ENCODE measurements at regions not wholly inside any gene's neighbourhood (a gene's known extent, or its start where the extent isn't known, plus 50 kb on each side); places are given as distances from the start of the nearest gene placed in this dataset.
"Not testable (repeated sequence)": the region's sequence is repeated elsewhere in the genome, so short reads cannot be mapped to it uniquely, and the experiment has no call there.

DNA sequence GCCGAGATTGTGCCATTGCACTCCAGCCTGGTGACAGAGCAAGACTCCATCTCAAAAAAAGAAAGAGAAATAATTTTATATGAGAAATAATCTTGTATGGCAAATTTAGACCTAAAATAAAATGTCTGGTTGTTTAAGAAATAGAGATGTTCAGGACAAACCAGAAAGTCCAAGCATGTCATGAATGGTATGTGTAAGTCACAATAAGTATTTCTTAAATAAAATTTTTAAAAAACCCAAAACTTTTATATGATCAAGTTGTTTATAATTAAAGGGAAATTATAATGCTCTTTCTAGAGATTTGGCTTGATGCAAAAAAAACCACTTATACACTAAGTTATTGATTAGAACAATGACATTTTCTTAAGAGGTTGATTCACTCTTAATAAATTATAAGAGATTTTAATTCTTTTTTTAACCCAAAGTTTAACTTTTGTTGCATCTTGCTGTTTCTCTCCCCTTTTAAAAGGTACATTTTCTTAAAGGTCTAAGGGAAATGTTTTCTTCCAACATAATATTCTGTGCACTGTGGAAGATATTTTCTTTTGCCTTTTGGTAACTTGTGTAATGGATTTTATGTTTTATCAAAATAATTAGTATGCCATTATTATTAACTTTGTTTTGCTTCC is 105.7 kb downstream of the RTP4 start:
- no peak for DNase-seq

DNA sequence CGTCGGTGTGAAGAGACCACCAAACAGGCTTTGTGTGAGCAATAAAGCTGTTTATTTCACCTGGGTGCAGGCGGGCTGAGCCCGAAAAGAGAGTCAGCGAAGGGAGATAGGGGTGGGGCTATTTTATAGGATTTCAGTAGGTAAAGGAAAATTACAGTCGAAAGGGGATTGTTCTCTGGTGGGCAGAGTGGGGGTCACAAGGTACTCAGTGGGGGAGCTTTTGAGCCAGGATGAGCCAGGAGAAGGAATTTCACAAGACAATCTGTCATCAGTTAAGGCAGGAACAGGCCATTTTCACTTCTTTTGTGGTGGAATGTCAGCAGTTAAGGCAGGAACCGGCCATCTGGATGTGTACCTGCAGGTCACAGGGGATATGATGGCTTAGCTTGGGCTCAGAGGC is 98.1 kb downstream of the RTP4 start:
- DNase-seq, result not testable (repeated sequence)

DNA sequence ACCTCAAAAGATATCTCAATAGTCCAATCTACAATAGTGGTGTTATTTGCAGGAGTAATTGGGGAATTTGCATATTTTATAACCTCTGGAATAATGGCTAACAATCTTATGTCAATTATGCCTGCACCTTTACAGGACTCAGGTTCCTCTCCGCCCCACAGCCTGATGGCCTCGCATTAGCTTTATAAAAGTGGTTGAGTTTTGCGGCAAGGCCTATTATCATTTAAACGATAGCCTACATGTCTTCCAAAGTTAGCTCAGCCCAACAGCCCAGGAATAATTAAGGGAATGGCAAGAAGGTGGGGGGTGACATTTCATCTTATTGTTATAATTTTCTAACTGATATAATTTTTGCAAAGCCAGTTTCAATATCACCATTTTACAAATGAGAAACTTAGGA is 97.3 kb downstream of the RTP4 start:
- DNase-seq, result no peak

DNA sequence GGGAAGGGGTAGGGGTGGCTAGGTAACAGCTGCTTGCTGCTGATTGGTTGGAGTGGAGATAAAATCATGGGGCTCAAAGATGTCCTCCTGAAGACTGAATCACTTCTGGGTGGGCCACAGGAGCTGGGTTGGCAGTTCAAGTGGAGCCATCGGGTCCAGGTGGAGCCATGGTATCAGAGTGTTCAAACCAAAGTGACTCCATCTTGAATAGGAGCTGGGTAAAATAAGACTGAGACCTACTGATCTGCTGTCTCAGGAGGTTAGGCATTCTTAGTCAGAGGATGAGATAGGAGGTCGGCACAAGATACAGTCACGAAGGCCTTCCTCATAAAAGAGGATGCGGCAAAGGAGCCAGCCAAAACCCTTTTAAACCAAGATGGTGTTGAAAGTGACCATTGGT is 96.5 kb downstream of the RTP4 start:
- DNase-seq, result no peak

DNA sequence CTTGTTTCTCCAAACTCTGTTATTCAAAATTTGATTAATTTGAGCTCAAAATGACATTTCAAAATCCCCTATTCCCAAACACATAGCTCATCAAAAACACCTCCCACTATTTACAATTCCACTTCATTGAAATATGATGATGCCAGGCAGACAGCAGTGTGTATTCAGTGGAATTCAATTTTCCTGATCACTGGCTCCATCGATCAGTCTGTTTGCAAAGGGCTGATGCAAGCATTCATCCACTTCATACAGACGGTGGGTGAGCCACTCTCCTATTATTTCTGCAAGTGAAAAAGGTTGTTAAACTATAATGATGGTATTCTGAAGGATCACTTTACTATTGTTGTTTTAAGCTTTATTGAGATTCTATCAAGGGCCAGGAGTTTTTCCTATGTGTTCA is 90.7 kb downstream of the RTP4 start:
- DNase-seq, result no peak

DNA sequence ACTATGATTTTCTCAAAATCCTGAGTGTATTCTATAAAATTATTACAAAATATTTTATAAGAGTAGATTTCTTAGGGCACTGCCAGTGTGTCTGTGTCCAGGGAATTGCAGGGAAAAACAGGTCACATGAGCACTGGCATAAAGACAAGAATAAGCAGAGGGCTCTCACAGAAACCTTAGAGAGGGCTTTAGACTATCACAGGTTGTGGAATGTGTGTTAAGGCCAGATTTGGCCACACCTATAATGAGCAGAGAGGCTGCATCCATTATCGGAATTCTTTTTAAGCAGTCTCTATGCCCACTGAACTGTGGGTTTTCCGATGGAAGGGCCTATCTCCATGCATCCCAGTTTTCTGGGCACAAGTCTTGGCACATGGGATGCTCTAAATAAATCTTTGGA is 90.2 kb downstream of the RTP4 start:
- DNase-seq, result no peak

DNA sequence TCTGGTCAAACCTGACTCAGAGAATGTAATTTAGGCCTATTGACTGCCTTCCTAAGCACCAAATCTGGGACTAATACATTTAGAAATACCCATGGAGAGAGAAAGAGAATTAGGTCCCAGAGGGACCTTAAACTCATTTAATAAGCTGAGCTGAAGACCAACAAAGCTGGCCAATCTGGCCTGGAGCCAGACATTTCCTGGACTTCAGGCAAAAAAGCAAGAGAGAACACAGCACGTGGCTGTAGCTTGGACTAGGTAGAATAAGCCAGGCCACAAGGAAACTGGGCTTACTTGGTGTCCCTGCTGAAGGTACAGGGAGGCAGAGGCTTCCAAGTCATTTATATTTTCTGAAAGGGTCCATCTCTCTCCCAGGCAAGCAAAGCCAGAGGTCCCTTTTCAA is 88.1 kb downstream of the RTP4 start:
- peak; percentile 50 for DNase-seq

DNA sequence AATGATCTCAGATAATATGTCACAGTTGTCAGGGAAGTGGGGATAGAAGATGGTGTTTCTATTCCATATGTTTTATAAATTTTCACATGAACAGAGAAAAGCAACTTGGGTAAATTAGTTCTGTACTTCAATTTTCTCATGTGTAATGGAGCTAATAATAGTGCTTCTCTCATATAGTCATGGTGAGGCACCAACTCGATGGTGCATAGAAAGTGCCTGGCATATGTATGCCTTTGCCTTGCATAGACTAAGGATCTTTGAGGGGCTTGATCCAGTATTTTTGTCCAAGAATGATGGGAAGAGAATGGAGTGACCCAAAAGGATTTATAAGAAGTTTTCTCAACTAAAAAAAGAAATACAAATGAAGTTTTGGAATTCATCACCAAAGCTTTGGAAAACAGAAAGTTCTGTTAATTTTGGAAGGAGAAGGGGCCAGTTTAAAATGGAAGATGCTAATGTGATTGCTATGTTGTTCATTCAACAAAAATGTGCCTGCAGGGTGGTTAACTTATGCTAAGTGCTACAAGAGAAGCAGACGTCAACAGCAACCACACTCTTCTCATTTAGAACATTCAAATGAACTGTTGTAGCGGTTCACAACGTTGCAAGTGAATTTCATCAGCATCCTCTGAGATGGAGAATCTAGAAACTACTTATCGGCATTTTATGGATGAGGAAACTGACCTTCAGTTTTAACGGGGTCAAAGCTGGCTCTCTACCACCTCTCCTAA is 86.1 kb downstream of the RTP4 start:
- DNase-seq, result no peak

DNA sequence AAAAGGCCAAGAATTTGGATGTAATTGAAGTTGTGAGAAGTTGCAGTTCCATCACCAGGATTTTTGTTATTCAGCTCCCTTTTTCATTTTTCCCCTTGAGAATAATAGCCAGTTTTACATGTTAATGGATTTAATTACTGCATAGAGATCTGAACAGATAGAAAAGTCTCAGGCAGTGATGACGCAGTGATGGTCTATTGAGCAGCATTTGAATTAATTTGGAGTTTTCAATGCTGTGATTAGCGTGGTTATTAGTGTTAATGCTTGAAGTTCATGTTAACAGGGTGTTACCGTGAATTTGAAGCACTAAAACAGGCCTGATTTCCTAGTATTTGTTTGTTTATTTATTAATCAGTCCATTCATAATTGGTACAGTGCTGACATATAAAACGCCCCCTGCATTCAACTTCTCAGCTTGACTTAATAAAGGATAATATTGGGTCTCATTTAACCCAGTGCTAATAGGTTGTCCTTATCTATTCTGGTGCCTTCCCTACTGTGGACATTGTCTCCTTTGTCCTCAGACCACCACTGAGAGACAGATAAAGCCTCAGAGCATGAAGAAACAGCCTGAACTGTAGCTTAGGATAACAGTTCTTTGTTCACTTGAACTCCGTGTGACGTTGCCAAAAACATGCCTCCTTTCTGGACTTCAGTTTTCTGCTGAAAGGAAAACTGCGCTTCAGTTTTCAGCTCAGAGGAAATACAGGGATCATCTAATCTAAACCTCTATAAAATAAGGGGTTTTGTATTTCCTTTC is 82.4 kb downstream of the RTP4 start:
- DNase-seq, result no peak

DNA sequence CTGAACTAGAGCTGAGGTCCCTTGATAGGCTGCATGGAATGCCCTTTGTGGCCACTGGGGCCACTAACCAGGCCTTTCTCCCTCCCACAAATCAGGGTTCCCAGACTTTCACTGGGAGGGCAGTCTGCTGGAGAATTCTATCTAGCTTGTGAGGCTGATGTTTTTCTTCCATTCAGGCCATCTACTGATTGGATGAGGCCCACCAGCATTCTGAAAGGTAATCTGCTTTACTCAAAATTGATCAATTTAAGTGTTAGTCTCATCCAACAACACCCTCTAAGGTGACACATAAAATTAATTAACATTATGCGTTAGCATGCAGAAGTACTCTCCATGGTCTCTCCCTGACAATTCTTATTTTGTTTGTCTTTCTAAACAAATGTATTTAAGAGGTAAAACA is 80.5 kb downstream of the RTP4 start:
- DNase-seq, result no peak

DNA sequence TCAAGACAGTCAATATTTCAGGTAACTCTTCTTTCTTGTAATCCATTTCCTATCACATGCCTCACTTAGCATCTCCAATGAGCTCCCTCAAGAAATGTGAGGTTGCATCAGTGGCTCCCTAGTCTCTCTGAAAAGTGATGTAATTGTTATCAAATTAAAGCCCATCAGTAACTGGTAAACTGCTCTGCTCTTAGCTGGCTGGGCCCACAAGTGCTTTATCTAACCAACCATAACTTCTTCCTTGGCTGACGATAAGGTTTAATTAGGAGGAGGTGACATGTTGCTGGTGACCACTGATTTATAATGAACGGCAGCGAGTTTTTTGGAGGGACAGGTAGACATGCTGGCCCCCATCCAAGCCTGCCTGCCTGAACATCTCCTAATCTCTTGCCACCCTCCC is 79.6 kb downstream of the RTP4 start:
- DNase-seq, result no peak

DNA sequence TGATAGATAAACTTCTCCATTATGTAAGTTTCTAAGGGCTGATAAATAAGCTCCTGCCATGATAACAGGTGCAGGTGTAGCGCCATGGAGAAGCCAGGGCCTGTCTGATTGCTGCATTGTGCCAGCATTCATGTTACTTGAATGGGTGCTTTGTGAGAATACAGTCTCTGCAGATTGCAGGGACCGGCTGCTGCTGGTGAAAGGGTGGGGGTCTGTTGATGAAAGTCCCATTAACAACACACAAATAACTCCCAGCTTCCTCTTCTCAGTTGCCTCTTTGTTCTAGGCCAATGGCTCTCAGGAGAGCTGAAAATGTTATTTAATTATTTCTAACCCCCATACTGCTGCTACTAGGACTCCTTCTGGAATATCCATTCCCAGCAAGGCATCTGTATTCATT is 77.2 kb downstream of the RTP4 start:
- no peak for DNase-seq

DNA sequence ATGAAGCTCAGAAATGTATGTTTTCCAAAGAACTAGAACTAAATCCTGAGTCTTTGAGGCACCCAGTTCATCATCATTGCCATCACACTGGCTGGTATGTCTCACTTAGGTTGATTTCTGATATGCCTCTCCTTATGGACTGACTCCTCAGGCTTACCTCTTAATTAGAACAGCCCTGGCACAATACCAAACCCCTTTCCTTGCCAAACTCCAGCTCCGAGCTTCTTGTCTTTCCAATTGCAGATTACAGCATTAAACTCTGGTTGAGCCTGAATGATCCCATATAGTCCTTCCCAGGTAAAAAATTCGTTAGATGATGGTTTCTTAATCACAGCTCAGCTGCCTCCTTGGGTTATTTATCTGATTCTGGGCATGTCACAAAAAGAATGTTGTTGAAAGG is 66.3 kb downstream of the RTP4 start:
- DNase-seq, result no peak

DNA sequence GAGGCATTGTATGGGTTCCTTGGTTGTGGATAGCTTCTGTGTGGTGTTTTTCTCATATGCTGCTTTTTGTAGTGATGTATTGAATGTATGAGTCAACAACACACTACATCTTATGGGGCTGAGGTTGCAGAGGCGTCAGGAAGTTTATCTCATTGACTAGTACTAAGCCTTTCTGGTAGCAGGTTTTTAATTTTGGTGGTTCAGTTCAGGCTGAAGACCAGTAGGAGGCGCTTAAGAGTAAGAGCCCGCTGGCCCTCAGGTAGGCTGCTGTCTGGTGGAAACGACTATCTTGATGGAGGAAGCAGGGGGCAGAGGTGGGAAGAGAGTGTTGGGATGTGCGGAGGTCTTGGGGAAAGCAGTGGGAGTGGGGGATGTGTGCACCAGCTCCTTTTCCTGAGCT is 62.4 kb downstream of the RTP4 start:
- no peak for DNase-seq
